ENCODE measurements at regions not wholly inside any gene's neighbourhood (a gene's known extent, or its start where the extent isn't known, plus 50 kb on each side); places are given as distances from the start of the nearest gene placed in this dataset.
A peak's percentile ranks its signal among the peaks of the same experiment; 100 is the strongest.

DNA sequence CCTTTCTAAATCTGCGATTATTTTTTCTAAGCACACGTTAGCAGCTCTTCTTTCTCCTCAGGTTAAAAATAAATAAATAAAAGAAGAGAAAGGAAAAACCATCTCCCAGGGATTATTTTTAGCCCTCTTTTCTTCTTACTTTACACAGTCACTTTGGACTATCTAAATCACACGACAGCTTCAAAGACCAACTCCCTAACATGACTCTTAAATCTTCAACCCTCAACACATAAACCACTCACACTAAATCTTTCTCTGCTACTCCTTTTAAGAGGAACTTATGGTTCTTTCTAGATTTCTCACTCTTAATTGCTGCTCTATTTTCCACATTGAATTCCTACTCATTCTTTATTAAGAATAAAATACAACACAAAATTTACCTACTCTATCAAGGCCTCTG lies 1095.0 kb upstream of the B3GALT2 start:
- TF ChIP-seq, protein P1, sequence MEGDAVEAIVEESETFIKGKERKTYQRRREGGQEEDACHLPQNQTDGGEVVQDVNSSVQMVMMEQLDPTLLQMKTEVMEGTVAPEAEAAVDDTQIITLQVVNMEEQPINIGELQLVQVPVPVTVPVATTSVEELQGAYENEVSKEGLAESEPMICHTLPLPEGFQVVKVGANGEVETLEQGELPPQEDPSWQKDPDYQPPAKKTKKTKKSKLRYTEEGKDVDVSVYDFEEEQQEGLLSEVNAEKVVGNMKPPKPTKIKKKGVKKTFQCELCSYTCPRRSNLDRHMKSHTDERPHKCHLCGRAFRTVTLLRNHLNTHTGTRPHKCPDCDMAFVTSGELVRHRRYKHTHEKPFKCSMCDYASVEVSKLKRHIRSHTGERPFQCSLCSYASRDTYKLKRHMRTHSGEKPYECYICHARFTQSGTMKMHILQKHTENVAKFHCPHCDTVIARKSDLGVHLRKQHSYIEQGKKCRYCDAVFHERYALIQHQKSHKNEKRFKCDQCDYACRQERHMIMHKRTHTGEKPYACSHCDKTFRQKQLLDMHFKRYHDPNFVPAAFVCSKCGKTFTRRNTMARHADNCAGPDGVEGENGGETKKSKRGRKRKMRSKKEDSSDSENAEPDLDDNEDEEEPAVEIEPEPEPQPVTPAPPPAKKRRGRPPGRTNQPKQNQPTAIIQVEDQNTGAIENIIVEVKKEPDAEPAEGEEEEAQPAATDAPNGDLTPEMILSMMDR (IDR thresholded peaks at IDR 0.05), result no peak
- no peak overlapping the region for H3K4me3 Mint-ChIP-seq
- no peaks in the 10 kb centered on the region for H3K4me1 Mint-ChIP-seq (ENCODE audit: low read depth)
- no peak overlapping the region for H3K27ac Mint-ChIP-seq
- no peaks in the 10 kb centered on the region for H3K36me3 Mint-ChIP-seq (ENCODE audit: low read depth)
- DNase-seq, result no peak
- H3K27me3 Mint-ChIP-seq (ENCODE audit: insufficient read depth), result no peaks in the 10 kb centered on the region
- H3K9me3 Mint-ChIP-seq, result no peaks in the 10 kb centered on the region; the same call in 1 of the 2 replicates

DNA sequence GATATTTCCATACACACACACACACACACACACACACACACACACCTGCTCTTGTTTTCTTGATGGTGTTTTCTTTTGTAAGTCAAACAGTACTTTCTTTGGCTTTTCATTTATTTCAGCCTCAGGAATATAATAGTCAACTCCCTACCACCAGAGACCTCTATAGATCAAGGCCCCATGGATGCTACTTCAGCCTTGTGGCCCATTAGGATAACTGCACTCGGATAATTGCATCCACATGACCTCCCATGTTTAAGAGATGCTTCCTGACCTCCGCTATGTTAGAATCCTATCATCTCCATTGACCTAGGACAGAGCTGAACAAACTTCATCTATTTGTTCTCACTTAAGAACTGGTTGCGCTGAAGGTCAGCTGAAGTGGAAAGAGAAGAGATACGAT lies 1094.0 kb upstream of the B3GALT2 start:
- TF ChIP-seq, protein P1 (IDR thresholded peaks at IDR 0.05), result no peak
- no peak for DNase-seq
- Mint-ChIP-seq H3K4me1 (ENCODE audit: low read depth) (no peaks in the 10 kb centered on the region), H3K36me3 (ENCODE audit: low read depth) (no peaks in the 10 kb centered on the region), H3K4me3 (no peak overlapping the region), H3K27ac (no peak overlapping the region), H3K27me3 (ENCODE audit: insufficient read depth) (no peaks in the 10 kb centered on the region), H3K9me3 (no peaks in the 10 kb centered on the region; the same call in 1 of the 2 replicates)

- no peaks in the 10 kb centered on the region for H3K36me3 Mint-ChIP-seq (ENCODE audit: low read depth)
- no peak overlapping the region for H3K4me3 Mint-ChIP-seq
- TF ChIP-seq, protein P1 (IDR thresholded peaks at IDR 0.05), result no peak
- H3K27me3 Mint-ChIP-seq (ENCODE audit: insufficient read depth), result no peaks in the 10 kb centered on the region
- no peak for DNase-seq
- H3K9me3 Mint-ChIP-seq, result no peaks in the 10 kb centered on the region; the same call in 1 of the 2 replicates
- H3K4me1 Mint-ChIP-seq (ENCODE audit: low read depth), result no peaks in the 10 kb centered on the region
- H3K27ac Mint-ChIP-seq, result no peak overlapping the region
Measured at GRCh38 chr1:194279975-194280374, 1093.6 kb upstream of the B3GALT2 start.

- TF ChIP-seq, protein P1 (IDR thresholded peaks at IDR 0.05), result no peak
- Mint-ChIP-seq H3K27me3 (ENCODE audit: insufficient read depth) (no peaks in the 10 kb centered on the region), H3K9me3 (no peaks in the 10 kb centered on the region; the same call in 1 of the 2 replicates), H3K4me1 (ENCODE audit: low read depth) (no peaks in the 10 kb centered on the region; the same call in 1 of the 2 replicates), H3K36me3 (ENCODE audit: low read depth) (no peaks in the 10 kb centered on the region), H3K27ac (no peak overlapping the region), H3K4me3 (no peak overlapping the region)
- DNase-seq, result no peak
Measured at GRCh38 chr1:194277927-194278326, 1091.5 kb upstream of the B3GALT2 start.

DNA sequence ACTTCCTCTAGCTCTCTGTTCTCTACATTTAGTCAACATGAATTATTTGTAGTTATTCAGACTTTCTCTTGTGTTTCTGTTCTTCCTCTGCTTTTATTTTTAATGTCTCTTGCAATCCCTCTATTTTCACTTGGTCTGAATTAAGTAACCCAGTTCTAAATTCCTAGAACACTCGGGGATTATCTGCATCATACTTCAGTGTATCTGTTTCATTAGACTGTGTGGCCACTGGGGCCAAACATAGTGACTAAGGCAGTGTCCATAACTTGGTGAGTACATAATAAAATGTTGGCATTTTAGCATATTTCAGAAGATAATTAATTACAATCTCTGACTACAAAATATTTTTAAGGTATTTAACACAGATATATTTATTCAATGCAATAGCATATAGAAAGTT lies 1087.2 kb upstream of the B3GALT2 start:
- DNase-seq, result no peak
- Mint-ChIP-seq H3K27me3 (ENCODE audit: insufficient read depth) (no peaks in the 10 kb centered on the region), H3K27ac (no peak overlapping the region), H3K36me3 (ENCODE audit: low read depth) (no peaks in the 10 kb centered on the region), H3K4me1 (ENCODE audit: low read depth) (peaks cover 7% of the 10 kb centered on the region), H3K9me3 (no peaks in the 10 kb centered on the region; the same call in 1 of the 2 replicates), H3K4me3 (no peak overlapping the region)
- TF ChIP-seq, protein P1 (IDR thresholded peaks at IDR 0.05), result no peak

GRCh38 chr1:194268839-194269238 lies 1082.4 kb upstream of the B3GALT2 start:
- no peaks in the 10 kb centered on the region for H3K36me3 Mint-ChIP-seq (ENCODE audit: low read depth)
- peak; percentile 33 for DNase-seq
- H3K27ac Mint-ChIP-seq, result no peak overlapping the region
- peaks cover 26% of the 10 kb centered on the region for H3K4me1 Mint-ChIP-seq (ENCODE audit: low read depth)
- TF ChIP-seq, protein P1 (IDR thresholded peaks at IDR 0.05), result no peak
- H3K4me3 Mint-ChIP-seq, result no peak overlapping the region
- H3K9me3 Mint-ChIP-seq, result peaks cover 5% of the 10 kb centered on the region
- no peaks in the 10 kb centered on the region; the same call in 1 of the 2 replicates for H3K27me3 Mint-ChIP-seq (ENCODE audit: insufficient read depth)
